Upper lobe of left lung (tissue), 6 donors: ENCODE measurements at regions not wholly inside any gene's neighbourhood (a gene's known extent, or its start where the extent isn't known, plus 50 kb on each side); places are given as distances from the start of the nearest gene placed in this dataset.

Experiments used
- ATAC-seq, 2 donors: fragments of 200-7000 bp; cut with Tn5 transposase; one replicate each; pipeline ENCODE4 v1.9.1; 2022; ENCODE audit warnings: mild to moderate bottlenecking in 2 of 2, moderate library complexity in 2 of 2; ENCODE audit not compliant: low FRiP score in 2 of 2
- DNase-seq, 2 donors: peaks; one replicate each; pipeline ENCODE4 v3.0.0-alpha.2; 2019 to 2020
- H3K27ac ChIP-seq, 4 donors: fragments of 200-600 bp; sonication (generic); one replicate each; pipeline ENCODE4 v1.5.1; 2016 to 2019
- H3K27me3 ChIP-seq, 4 donors: fragments of 200-600 bp; sonication (generic); one replicate each; pipeline ENCODE4 v1.5.1; 2017 to 2019
- H3K36me3 ChIP-seq, 4 donors: fragments of 200-600 bp; sonication (generic); one replicate each; pipeline ENCODE4 v1.5.1; 2016 to 2019
- H3K4me1 ChIP-seq, 4 donors: fragments of 200-600 bp; sonication (generic); one replicate each; pipeline ENCODE4 v1.5.1; 2018 to 2019
- H3K4me3 ChIP-seq, 4 donors: fragments of 200-600 bp; sonication (generic); one replicate each; pipeline ENCODE4 v1.5.1; 2017 to 2019; ENCODE audit warnings: mild to moderate bottlenecking in 2 of 4, moderate library complexity in 1 of 4
- H3K9me3 ChIP-seq, 4 donors: fragments of 200-600 bp; sonication (generic); one replicate each; pipeline ENCODE4 v1.5.1; 2018 to 2019
- CTCF ChIP-seq, 6 experiments: fragments of 450-650 bp in 4 of 6; fragments of 200-600 bp in 2 of 6; sonication (generic) in 2 of 6; IDR thresholded peaks; one replicate each; pipeline ENCODE4 v1.5.1; 2016 to 2019; ENCODE audit warnings: antibody characterized with exemption in 6 of 6
- EP300 ChIP-seq, 4 donors: sonication (generic); formaldehyde crosslinking; IDR thresholded peaks; one replicate each; pipeline ENCODE4 v1.5.1; 2017; ENCODE audit warnings: antibody characterized with exemption in 4 of 4, control low read depth in 2 of 4
- POLR2A ChIP-seq, 4 donors: fragments of 450-650 bp; IDR thresholded peaks; one replicate each; pipeline ENCODE4 v1.5.1; 2016 to 2017; ENCODE audit warnings: antibody characterized with exemption in 4 of 4, mild to moderate bottlenecking in 2 of 4
- POLR2AphosphoS5 ChIP-seq, 2 donors: sonication (generic); formaldehyde crosslinking; IDR thresholded peaks; one replicate each; pipeline ENCODE4 v1.5.1; 2017; ENCODE audit warnings: antibody characterized with exemption in 2 of 2
- WGBS, 2 donors: methylation state at CpG; one replicate each; pipeline ENCODE4 v1.1.5; 2017 to 2018; 5-methylcytosine and 5-hydroxymethylcytosine counted together
- donor health status: DM: no; HTN: no; CAD: no; lungs with moderate emphysema.
- donor health status: DM: no; HTN: yes; CAD: no; lungs with severe emphysema.

DNA sequence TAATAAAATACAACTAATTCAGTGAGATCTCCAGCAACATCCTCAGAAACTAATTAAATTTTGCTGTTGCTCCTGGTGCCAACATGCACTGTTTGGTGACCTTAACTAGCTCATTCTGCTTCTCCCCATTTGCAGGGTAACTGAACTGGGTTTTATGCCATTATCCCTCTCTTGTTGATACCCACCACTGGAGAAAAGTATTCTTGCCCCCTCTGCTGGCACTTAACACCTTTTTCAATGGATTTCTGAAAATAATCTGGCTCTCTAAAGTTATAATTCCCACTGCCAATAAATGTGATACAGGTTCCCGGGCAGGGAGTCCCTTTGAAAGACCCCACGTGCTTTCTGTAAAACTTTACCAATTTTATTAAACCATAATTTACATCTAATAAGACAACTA lies 394.3 kb downstream of the OSTF1 start:
- H3K4me1 ChIP-seq: no peaks in the 10 kb centered on the region
- no peaks in the 10 kb centered on the region for H3K27me3 ChIP-seq
- no peak overlapping the region for H3K4me3 ChIP-seq
- H3K36me3 ChIP-seq: no peaks in the 10 kb centered on the region
- H3K27ac ChIP-seq: no peak overlapping the region
- no peak for DNase-seq
- 79 to 83% methylated on average over 2 of the region's 2 CpGs for WGBS, 2 donors
- H3K9me3 ChIP-seq: peaks cover 0 to 1% (median 0%) of the 10 kb centered on the region in 4 donors
- ATAC-seq: no peak
- TF ChIP-seq POLR2A (IDR thresholded peaks at IDR 0.05) (no peak), POLR2AphosphoS5 (IDR thresholded peaks at IDR 0.05) (no peak), EP300 (IDR thresholded peaks at IDR 0.05) (no peak), CTCF (IDR thresholded peaks at IDR 0.05) (no peak)

DNA sequence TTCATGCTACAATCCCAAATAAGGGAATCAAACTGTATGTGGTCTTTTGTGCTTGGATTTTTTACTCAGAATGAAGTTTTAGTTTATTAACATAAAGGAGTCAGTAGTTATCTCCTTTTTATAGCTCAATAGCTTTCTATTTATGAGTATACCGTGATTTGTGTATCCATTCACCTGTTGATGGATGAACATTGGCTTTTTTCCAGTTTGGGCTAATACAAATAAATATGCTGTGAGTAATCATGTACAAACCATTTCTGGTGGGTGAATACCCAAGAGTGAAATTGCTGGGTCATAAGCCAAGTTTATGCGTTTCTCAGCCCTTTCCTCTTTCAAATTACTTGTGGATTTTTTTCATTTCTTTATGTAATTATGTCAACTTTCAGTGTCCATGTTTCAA lies 395.3 kb downstream of the OSTF1 start:
- Histone ChIP-seq H3K36me3 (no peaks in the 10 kb centered on the region), H3K27me3 (no peaks in the 10 kb centered on the region), H3K4me1 (no peaks in the 10 kb centered on the region), H3K9me3 (no peaks in the 10 kb centered on the region), H3K4me3 (no peak overlapping the region), H3K27ac (no peak overlapping the region)
- no peak for DNase-seq
- 38 to 49% methylated on average over 2 of the region's 2 CpGs for WGBS, 2 donors
- no peak for TF ChIP-seq EP300 (IDR thresholded peaks at IDR 0.05)
- TF ChIP-seq POLR2A (IDR thresholded peaks at IDR 0.05): no peak
- TF ChIP-seq POLR2AphosphoS5 (IDR thresholded peaks at IDR 0.05): no peak
- TF ChIP-seq CTCF (IDR thresholded peaks at IDR 0.05): no peak
- no peak for ATAC-seq

- H3K27ac ChIP-seq: no peak overlapping the region
- WGBS, 2 donors: 55 to 71% methylated on average over 5 of the region's 5 CpGs
- no peak overlapping the region for H3K4me3 ChIP-seq
- TF ChIP-seq POLR2A (IDR thresholded peaks at IDR 0.05) (no peak), CTCF (IDR thresholded peaks at IDR 0.05) (no peak), POLR2AphosphoS5 (IDR thresholded peaks at IDR 0.05) (no peak), EP300 (IDR thresholded peaks at IDR 0.05) (no peak)
- no peaks in the 10 kb centered on the region for H3K36me3 ChIP-seq
- H3K9me3 ChIP-seq: no peaks in the 10 kb centered on the region
- H3K27me3 ChIP-seq: no peaks in the 10 kb centered on the region
- DNase-seq (no peak), ATAC-seq (no peak)
- H3K4me1 ChIP-seq: no peaks in the 10 kb centered on the region
These were observed 399.8 kb downstream of the OSTF1 start for GRCh38 chr9:75487856-75488718.

DNA sequence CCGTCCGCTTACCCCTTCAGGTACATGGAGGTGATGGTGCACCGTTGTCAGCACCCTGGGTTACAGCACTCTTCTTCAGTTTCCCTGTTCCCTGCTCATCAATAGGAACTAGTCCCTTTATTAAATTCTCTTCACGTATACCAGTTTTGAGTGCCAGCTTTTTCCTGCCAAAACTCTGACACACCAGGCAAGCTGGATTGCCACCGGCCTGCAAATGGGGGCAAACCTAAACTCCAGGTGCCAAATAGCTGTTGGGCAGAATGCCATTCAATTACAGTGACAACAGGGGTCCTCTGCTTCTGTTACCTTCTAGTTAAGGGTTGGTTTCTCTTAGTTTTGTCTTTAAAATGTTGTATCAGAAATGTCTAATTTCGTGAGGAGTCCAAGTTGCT lies 400.4 kb downstream of the OSTF1 start:
- no peak for TF ChIP-seq POLR2A (IDR thresholded peaks at IDR 0.05)
- TF ChIP-seq CTCF (IDR thresholded peaks at IDR 0.05): no peak
- TF ChIP-seq EP300 (IDR thresholded peaks at IDR 0.05): no peak
- TF ChIP-seq POLR2AphosphoS5 (IDR thresholded peaks at IDR 0.05): no peak
- DNase-seq (no peak), ATAC-seq (no peak)
- Histone ChIP-seq H3K4me3 (no peak overlapping the region), H3K9me3 (no peaks in the 10 kb centered on the region), H3K27ac (no peak overlapping the region), H3K27me3 (no peaks in the 10 kb centered on the region), H3K4me1 (no peaks in the 10 kb centered on the region), H3K36me3 (no peaks in the 10 kb centered on the region)
- 74 to 76% methylated on average over 6 of the region's 6 CpGs for WGBS, 2 donors

- Histone ChIP-seq H3K27ac (no peak overlapping the region), H3K4me3 (no peak overlapping the region), H3K4me1 (no peaks in the 10 kb centered on the region), H3K36me3 (no peaks in the 10 kb centered on the region), H3K9me3 (no peaks in the 10 kb centered on the region), H3K27me3 (no peaks in the 10 kb centered on the region)
- TF ChIP-seq POLR2AphosphoS5 (IDR thresholded peaks at IDR 0.05): no peak
- TF ChIP-seq CTCF (IDR thresholded peaks at IDR 0.05): no peak
- no peak for TF ChIP-seq POLR2A (IDR thresholded peaks at IDR 0.05)
- TF ChIP-seq EP300 (IDR thresholded peaks at IDR 0.05): no peak
- WGBS, 2 donors: 60 to 73% methylated on average over 2 of the region's 2 CpGs
- DNase-seq: no peak
- peak in 1 of 2 donors; percentile 88 for ATAC-seq
These were observed 400.1 kb upstream of the PCSK5 start for GRCh38 chr9:75490326-75490725.
